HCT116 (cell line): ENCODE measurements at regions not wholly inside any gene's neighbourhood (a gene's known extent, or its start where the extent isn't known, plus 50 kb on each side); places are given as distances from the start of the nearest gene placed in this dataset.

Experiments
- ATAC-seq: fragments of 200-7000 bp; cut with Tn5 transposase; 2 replicates; pipeline ENCODE4 v1.9.1; 2020; ENCODE audit warnings: mild to moderate bottlenecking, moderate library complexity
- BruUV-seq: library from RNA; stranded (reverse); fragments of 400-500 nt; replicated peaks from 2 replicates; lab custom pipeline; 2021; lab: Mats Ljungman, UMichigan
- CTCF ChIA-PET: fragments of 300-600 bp; sonication (Branson Sonifier 250); formaldehyde crosslinking; loops from one replicate; lab custom pipeline; 2021; ENCODE audit warnings: antibody characterized with exemption; lab: Charles Lee
- POLR2A ChIA-PET: fragments of 300-600, 350-600 bp; sonication (Branson Sonifier 250); formaldehyde crosslinking; loops from one replicate; lab custom pipeline; 2021; ENCODE audit warnings: antibody characterized with exemption; lab: Charles Lee
- RAD21 ChIA-PET, 2 experiments: fragments of 300-600 bp; sonication (Branson Sonifier 250); formaldehyde crosslinking; loops; one replicate each; lab custom pipeline; 2023; ENCODE audit warnings: low total read pairs in 2 of 2; ENCODE audit not compliant: uncharacterized antibody in 2 of 2, unreplicated experiment in 2 of 2, low non-redundant PET in 1 of 2; lab: Charles Lee
- DNase-seq: peaks from one replicate; pipeline ENCODE4 v3.0.0-alpha.2; 2010; ENCODE audit warnings: low read depth, low spot score
- H2AFZ ChIP-seq: fragments of 200-600 bp; shearing (Covaris generic), sonication (generic); 2 replicates; pipeline ENCODE4 v1.6.1; 2017; ENCODE audit warnings: low read depth, mixed run types, mixed read lengths, antibody characterized with exemption, low read length; ENCODE audit not compliant: poor library complexity, severe bottlenecking
- H3K27ac ChIP-seq: 2 replicates; pipeline ENCODE4 v1.5.1; 2012; ENCODE audit warnings: low read depth, low read length
- H3K27me3 ChIP-seq: fragments of 200-600 bp; sonication (generic); 2 replicates; pipeline ENCODE4 v1.6.1; 2016; ENCODE audit warnings: mixed run types, low read length, mixed read lengths; ENCODE audit not compliant: insufficient read depth
- H3K36me3 ChIP-seq, 2 experiments: fragments of 200-500 bp in 1 of 2; fragments of 200-600 bp in 1 of 2; sonication (Bioruptor generic) in 1 of 2; sonication (generic) in 1 of 2; 2 replicates each; pipeline versions ENCODE4 v1.5.1 to v1.6.1; 2014 to 2016; ENCODE audit warnings: low read length in 2 of 2, inconsistent platforms in 1 of 2, mixed read lengths in 1 of 2, mixed run types in 1 of 2; ENCODE audit not compliant: insufficient read depth in 2 of 2, control insufficient read depth in 1 of 2
- H3K4me1 ChIP-seq, 2 experiments: fragments of 200-600 bp in 1 of 2; sonication (generic) in 1 of 2; 2 replicates each; pipeline versions ENCODE4 v1.5.1 to v1.6.1; 2012 to 2017; ENCODE audit warnings: low read length in 2 of 2, inconsistent platforms in 1 of 2, mild to moderate bottlenecking in 1 of 2, mixed read lengths in 1 of 2, mixed run types in 1 of 2, moderate library complexity in 1 of 2; ENCODE audit not compliant: insufficient read depth in 2 of 2, control insufficient read depth in 1 of 2
- H3K4me2 ChIP-seq: fragments of 200-600 bp; sonication (generic); 2 replicates; pipeline ENCODE4 v1.6.1; 2017; ENCODE audit warnings: mixed run types, low read length, mixed read lengths
- H3K4me3 ChIP-seq, 2 experiments: fragments of 200-600 bp in 1 of 2; sonication (generic) in 1 of 2; replicated peaks in 1 of 2; 2 replicates each; pipeline ENCODE4 v1.5.1; 2011 to 2016; ENCODE audit warnings: low read length in 2 of 2, control low read depth in 1 of 2, low read depth in 1 of 2, mild to moderate bottlenecking in 1 of 2, mixed read lengths in 1 of 2, mixed run types in 1 of 2
- H3K79me2 ChIP-seq: fragments of 200-600 bp; sonication (generic); 2 replicates; pipeline ENCODE4 v1.6.1; 2017; ENCODE audit warnings: mild to moderate bottlenecking, mixed run types, low read length, moderate library complexity, mixed read lengths; ENCODE audit not compliant: insufficient read depth
- H3K9ac ChIP-seq: fragments of 200-600 bp; sonication (generic); 2 replicates; pipeline ENCODE4 v1.6.1; 2016; ENCODE audit warnings: low read length, mixed read lengths
- H3K9me2 ChIP-seq: fragments of 200-600 bp; sonication (generic), shearing (Covaris generic); 2 replicates; pipeline ENCODE4 v1.6.1; 2017; ENCODE audit warnings: mixed run types, mild to moderate bottlenecking, moderate library complexity; ENCODE audit not compliant: insufficient read depth
- H3K9me3 ChIP-seq, 2 experiments: fragments of 200-500 bp in 1 of 2; fragments of 200-600 bp in 1 of 2; sonication (Bioruptor generic) in 1 of 2; sonication (generic) in 1 of 2; 2 replicates each; pipeline ENCODE4 v1.6.1; 2014 to 2017; ENCODE audit warnings: low read length in 2 of 2, mixed read lengths in 2 of 2, inconsistent platforms in 1 of 2, low read depth in 1 of 2, mild to moderate bottlenecking in 1 of 2, mixed run types in 1 of 2, moderate library complexity in 1 of 2; ENCODE audit not compliant: control insufficient read depth in 1 of 2, insufficient read depth in 1 of 2
- H4K20me1 ChIP-seq: fragments of 200-600 bp; sonication (generic), shearing (Covaris generic); 2 replicates; pipeline ENCODE4 v1.6.1; 2017; ENCODE audit warnings: mixed run types, mild to moderate bottlenecking, moderate library complexity; ENCODE audit not compliant: insufficient read depth
- CEBPB ChIP-seq: IDR thresholded peaks from 2 replicates; pipeline ENCODE4 v1.6.1; 2012; ENCODE audit warnings: low read depth
- EZH2 ChIP-seq: fragments of 200-600 bp; sonication (generic); IDR thresholded peaks from 2 replicates; pipeline ENCODE4 v1.6.1; 2017; ENCODE audit warnings: antibody characterized with exemption, mixed run types
- EZH2phosphoT487 ChIP-seq: fragments of 200-600 bp; IDR thresholded peaks from 2 replicates; pipeline ENCODE4 v1.6.1; 2018; ENCODE audit warnings: antibody characterized with exemption, borderline replicate concordance
- FOSL1 ChIP-seq: IDR thresholded peaks from 2 replicates; pipeline ENCODE4 v1.6.1; 2012; ENCODE audit warnings: low read depth
- POLR2A ChIP-seq: IDR thresholded peaks from 2 replicates; pipeline ENCODE4 v1.7.0; 2011; ENCODE audit warnings: borderline replicate concordance; ENCODE audit not compliant: insufficient read depth, insufficient read length; ENCODE audit errors: extremely low read depth
- POLR2AphosphoS5 ChIP-seq: IDR thresholded peaks from 2 replicates; pipeline ENCODE4 v1.6.1; 2011; ENCODE audit warnings: mild to moderate bottlenecking, low read depth, low read length, moderate library complexity
- RAD21 ChIP-seq: IDR thresholded peaks from 2 replicates; pipeline ENCODE4 v1.6.1; 2012; ENCODE audit warnings: low read depth, mild to moderate bottlenecking
- SIN3A ChIP-seq: IDR thresholded peaks from 2 replicates; pipeline ENCODE4 v1.6.1; 2012; ENCODE audit warnings: low read depth
- SP1 ChIP-seq: IDR thresholded peaks from 2 replicates; pipeline ENCODE4 v1.6.1; 2012; ENCODE audit warnings: low read depth
- SRF ChIP-seq: IDR thresholded peaks from 2 replicates; pipeline ENCODE4 v1.6.1; 2012; ENCODE audit warnings: low read depth
- TCF7L2 ChIP-seq: IDR thresholded peaks from 2 replicates; pipeline ENCODE4 v1.7.0; 2011; ENCODE audit warnings: borderline replicate concordance, inconsistent platforms; ENCODE audit not compliant: insufficient read depth, insufficient read length; ENCODE audit errors: extremely low read depth
- YY1 ChIP-seq: IDR thresholded peaks from 2 replicates; pipeline ENCODE4 v1.6.1; 2011; ENCODE audit warnings: low read length, low read depth, moderate library complexity, mild to moderate bottlenecking; ENCODE audit not compliant: insufficient replicate concordance; ENCODE audit errors: extremely low read depth
- ZFX ChIP-seq: fragments of 450-650 bp; IDR thresholded peaks from 2 replicates; pipeline ENCODE4 v1.6.1; 2017
- ZNF274 ChIP-seq: fragments of 200-500 bp; sonication (Bioruptor generic); IDR thresholded peaks from 2 replicates; pipeline ENCODE4 v1.6.1; 2014; ENCODE audit warnings: mild to moderate bottlenecking, low read depth, low read length, inconsistent platforms
- intact Hi-C: fragments of 100-400 bp; cut with micrococcal nuclease; formaldehyde crosslinking; loops from 2 replicates; pipeline ENCODE4 v1.10.0; 2022
- TF ChIP-seq, protein P1 (sequence below): IDR thresholded peaks from 2 replicates; pipeline ENCODE4 v1.6.1; 2012
- TF ChIP-seq, protein P2 (sequence below): IDR thresholded peaks from 2 replicates; pipeline ENCODE4 v1.6.1; 2012; ENCODE audit warnings: low read depth

- no peak overlapping the region for H3K27ac ChIP-seq
- intact Hi-C loops: no loop called here
- no peak overlapping the region for H3K4me3 ChIP-seq
- H3K9me3 ChIP-seq: peaks cover 3 to 13% of the 10 kb centered on the region in 2 experiments; a peak in 3 of 4 replicates
- no peaks in the 10 kb centered on the region for H3K4me1 ChIP-seq
- ChIA-PET RAD21 (no interaction called here), CTCF (no interaction called here), POLR2A (no interaction called here)
- H2AFZ ChIP-seq: no peak overlapping the region
- H3K9ac ChIP-seq: no peak overlapping the region
- H4K20me1 ChIP-seq: no peaks in the 10 kb centered on the region
- no TSS peak for BruUV-seq
- H3K4me2 ChIP-seq: no peak overlapping the region
- H3K27me3 ChIP-seq: no peaks in the 10 kb centered on the region
- ATAC-seq: no peak
- no peaks in the 10 kb centered on the region for H3K79me2 ChIP-seq
- TF ChIP-seq SRF: no peak
- TF ChIP-seq POLR2AphosphoS5: no peak
- TF ChIP-seq EZH2phosphoT487: no peak
- no peak for TF ChIP-seq ZNF274
- no peak for TF ChIP-seq RAD21
- TF ChIP-seq, protein P1, sequence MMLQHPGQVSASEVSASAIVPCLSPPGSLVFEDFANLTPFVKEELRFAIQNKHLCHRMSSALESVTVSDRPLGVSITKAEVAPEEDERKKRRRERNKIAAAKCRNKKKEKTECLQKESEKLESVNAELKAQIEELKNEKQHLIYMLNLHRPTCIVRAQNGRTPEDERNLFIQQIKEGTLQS: no peak
- no peak for TF ChIP-seq SIN3A
- TF ChIP-seq FOSL1: no peak
- TF ChIP-seq SP1: no peak
- no peak for TF ChIP-seq TCF7L2
- TF ChIP-seq, protein P2, sequence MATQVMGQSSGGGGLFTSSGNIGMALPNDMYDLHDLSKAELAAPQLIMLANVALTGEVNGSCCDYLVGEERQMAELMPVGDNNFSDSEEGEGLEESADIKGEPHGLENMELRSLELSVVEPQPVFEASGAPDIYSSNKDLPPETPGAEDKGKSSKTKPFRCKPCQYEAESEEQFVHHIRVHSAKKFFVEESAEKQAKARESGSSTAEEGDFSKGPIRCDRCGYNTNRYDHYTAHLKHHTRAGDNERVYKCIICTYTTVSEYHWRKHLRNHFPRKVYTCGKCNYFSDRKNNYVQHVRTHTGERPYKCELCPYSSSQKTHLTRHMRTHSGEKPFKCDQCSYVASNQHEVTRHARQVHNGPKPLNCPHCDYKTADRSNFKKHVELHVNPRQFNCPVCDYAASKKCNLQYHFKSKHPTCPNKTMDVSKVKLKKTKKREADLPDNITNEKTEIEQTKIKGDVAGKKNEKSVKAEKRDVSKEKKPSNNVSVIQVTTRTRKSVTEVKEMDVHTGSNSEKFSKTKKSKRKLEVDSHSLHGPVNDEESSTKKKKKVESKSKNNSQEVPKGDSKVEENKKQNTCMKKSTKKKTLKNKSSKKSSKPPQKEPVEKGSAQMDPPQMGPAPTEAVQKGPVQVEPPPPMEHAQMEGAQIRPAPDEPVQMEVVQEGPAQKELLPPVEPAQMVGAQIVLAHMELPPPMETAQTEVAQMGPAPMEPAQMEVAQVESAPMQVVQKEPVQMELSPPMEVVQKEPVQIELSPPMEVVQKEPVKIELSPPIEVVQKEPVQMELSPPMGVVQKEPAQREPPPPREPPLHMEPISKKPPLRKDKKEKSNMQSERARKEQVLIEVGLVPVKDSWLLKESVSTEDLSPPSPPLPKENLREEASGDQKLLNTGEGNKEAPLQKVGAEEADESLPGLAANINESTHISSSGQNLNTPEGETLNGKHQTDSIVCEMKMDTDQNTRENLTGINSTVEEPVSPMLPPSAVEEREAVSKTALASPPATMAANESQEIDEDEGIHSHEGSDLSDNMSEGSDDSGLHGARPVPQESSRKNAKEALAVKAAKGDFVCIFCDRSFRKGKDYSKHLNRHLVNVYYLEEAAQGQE: no peak
- TF ChIP-seq POLR2A: no peak
- no peak for TF ChIP-seq YY1
- no peak for TF ChIP-seq EZH2
- TF ChIP-seq CEBPB: no peak
- TF ChIP-seq ZFX: no peak
- no peaks in the 10 kb centered on the region for H3K36me3 ChIP-seq
- no peak for DNase-seq
- H3K9me2 ChIP-seq: no peaks in the 10 kb centered on the region
These were observed 1454.7 kb downstream of the FAM181B start for GRCh38 chr11:81278991-81279390.
